ENCODE measurements at regions not wholly inside any gene's neighbourhood (a gene's known extent, or its start where the extent isn't known, plus 50 kb on each side); places are given as distances from the start of the nearest gene placed in this dataset.

DNA sequence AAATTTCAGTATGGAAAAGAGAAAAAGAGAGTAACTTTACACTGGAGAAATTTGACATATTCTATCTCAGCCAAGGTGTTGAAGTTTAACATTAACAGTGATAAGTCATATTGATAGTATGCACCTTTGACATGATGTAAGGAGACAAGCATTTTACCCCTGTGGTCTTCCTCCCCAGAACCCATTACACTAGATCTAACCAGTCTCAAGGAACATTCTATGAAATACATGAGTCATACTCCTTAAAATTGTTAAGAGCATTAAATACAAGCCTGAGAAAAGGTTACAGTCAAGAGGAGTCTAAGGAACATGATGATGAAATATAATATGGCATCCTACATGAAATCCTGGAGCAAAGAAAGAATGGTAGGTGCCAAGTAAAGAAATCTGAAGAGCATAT lies 1151.3 kb upstream of the IGFBP7 start:
- TF ChIP-seq, protein P1, sequence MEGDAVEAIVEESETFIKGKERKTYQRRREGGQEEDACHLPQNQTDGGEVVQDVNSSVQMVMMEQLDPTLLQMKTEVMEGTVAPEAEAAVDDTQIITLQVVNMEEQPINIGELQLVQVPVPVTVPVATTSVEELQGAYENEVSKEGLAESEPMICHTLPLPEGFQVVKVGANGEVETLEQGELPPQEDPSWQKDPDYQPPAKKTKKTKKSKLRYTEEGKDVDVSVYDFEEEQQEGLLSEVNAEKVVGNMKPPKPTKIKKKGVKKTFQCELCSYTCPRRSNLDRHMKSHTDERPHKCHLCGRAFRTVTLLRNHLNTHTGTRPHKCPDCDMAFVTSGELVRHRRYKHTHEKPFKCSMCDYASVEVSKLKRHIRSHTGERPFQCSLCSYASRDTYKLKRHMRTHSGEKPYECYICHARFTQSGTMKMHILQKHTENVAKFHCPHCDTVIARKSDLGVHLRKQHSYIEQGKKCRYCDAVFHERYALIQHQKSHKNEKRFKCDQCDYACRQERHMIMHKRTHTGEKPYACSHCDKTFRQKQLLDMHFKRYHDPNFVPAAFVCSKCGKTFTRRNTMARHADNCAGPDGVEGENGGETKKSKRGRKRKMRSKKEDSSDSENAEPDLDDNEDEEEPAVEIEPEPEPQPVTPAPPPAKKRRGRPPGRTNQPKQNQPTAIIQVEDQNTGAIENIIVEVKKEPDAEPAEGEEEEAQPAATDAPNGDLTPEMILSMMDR (conservative IDR thresholded peaks at IDR 0.05): no peak
- H3K36me3 Mint-ChIP-seq (ENCODE audit: low read depth): no peaks in the 10 kb centered on the region
- no peak overlapping the region for H3K4me3 Mint-ChIP-seq
- H3K27ac Mint-ChIP-seq (ENCODE audit: unreplicated experiment): no peak overlapping the region
- no peaks in the 10 kb centered on the region for H3K27me3 Mint-ChIP-seq (ENCODE audit: low read depth)
- H3K9me3 Mint-ChIP-seq: peaks cover 3% of the 10 kb centered on the region
- DNase-seq (ENCODE audit: low read depth, low spot score): no peak
- H3K4me1 Mint-ChIP-seq: no peaks in the 10 kb centered on the region

DNA sequence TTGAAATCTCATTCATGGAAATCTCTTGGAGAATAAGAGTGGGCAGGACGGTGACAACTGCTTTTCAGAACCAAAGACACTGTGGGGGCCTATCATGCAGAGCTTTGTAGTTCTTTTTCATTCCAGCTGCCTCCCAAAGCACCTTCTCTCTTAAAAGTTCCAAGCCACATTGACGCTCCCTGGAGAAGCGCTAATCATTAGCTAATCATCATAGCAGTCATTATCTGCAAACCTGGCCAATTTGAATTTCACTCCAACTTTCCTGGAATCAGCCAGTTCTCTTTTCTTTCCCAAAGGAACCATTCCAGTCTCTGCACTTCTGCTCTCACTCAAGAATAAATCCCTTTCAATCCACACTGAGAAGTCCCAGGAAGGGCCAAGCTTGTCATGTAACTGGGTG lies 1144.1 kb upstream of the IGFBP7 start:
- peaks cover 5% of the 10 kb centered on the region for H3K4me1 Mint-ChIP-seq
- no peak overlapping the region for H3K27ac Mint-ChIP-seq (ENCODE audit: unreplicated experiment)
- no peaks in the 10 kb centered on the region for H3K36me3 Mint-ChIP-seq (ENCODE audit: low read depth)
- no peak overlapping the region for H3K4me3 Mint-ChIP-seq
- H3K27me3 Mint-ChIP-seq (ENCODE audit: low read depth): no peaks in the 10 kb centered on the region
- DNase-seq (ENCODE audit: low read depth, low spot score): no peak
- peaks cover 1% of the 10 kb centered on the region for H3K9me3 Mint-ChIP-seq
- TF ChIP-seq, protein P1 (conservative IDR thresholded peaks at IDR 0.05): no peak

GRCh38 chr4:58252656-58253055 lies 1142.5 kb upstream of the IGFBP7 start:
- DNase-seq (ENCODE audit: low read depth, low spot score): no peak
- Mint-ChIP-seq H3K4me1 (peaks cover 5% of the 10 kb centered on the region), H3K27me3 (ENCODE audit: low read depth) (no peaks in the 10 kb centered on the region), H3K27ac (ENCODE audit: unreplicated experiment) (no peak overlapping the region), H3K4me3 (no peak overlapping the region), H3K9me3 (no peaks in the 10 kb centered on the region), H3K36me3 (ENCODE audit: low read depth) (no peaks in the 10 kb centered on the region)
- TF ChIP-seq, protein P1 (conservative IDR thresholded peaks at IDR 0.05): no peak

DNA sequence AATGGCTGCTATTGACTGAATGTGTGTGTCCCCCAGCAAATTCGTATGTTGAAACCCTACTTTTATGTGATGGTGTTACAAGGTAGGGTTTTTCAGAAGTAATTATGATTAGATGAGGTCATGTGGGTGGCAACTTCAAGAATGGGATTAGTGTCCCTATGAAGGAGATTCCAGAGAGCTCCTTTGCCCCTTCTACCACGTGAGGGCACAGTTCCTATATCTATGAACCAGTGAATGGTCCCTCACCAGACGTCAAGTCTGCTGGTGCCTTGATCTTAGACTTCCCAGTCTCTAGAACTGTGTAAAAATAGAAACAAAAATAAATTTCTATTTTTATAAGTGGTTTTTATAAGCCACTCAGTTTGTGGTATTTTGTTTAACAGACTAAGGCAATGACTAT lies 1137.6 kb upstream of the IGFBP7 start:
- no peaks in the 10 kb centered on the region for H3K36me3 Mint-ChIP-seq (ENCODE audit: low read depth)
- no peaks in the 10 kb centered on the region for H3K27me3 Mint-ChIP-seq (ENCODE audit: low read depth)
- H3K4me3 Mint-ChIP-seq: no peak overlapping the region
- H3K27ac Mint-ChIP-seq (ENCODE audit: unreplicated experiment): no peak overlapping the region
- TF ChIP-seq, protein P1 (conservative IDR thresholded peaks at IDR 0.05): no peak
- H3K4me1 Mint-ChIP-seq: no peaks in the 10 kb centered on the region
- H3K9me3 Mint-ChIP-seq: peaks cover 3% of the 10 kb centered on the region
- no peak for DNase-seq (ENCODE audit: low read depth, low spot score)

DNA sequence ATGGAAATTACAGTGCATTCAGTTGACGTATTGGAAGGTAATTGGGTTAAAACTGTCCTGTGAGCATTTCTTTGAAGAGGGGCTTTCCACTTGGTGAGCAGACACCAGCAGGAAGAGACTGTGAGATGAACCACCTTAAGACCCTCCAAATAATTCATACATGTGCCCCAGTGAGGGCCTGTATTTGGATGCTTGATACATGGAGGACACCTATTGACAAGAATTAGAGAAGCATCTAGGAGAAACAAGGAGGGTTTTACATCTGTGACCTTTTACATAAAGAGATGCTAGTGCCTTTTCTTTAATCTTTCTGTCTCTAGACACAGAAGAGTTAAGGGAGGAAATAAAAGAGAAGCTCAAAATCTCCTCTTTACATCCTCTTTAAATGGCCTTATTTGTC lies 1115.3 kb upstream of the IGFBP7 start:
- Mint-ChIP-seq H3K27me3 (ENCODE audit: low read depth) (no peaks in the 10 kb centered on the region), H3K27ac (ENCODE audit: unreplicated experiment) (no peak overlapping the region), H3K36me3 (ENCODE audit: low read depth) (no peaks in the 10 kb centered on the region), H3K4me3 (no peak overlapping the region), H3K9me3 (peaks cover 5% of the 10 kb centered on the region), H3K4me1 (peaks cover 4% of the 10 kb centered on the region)
- TF ChIP-seq, protein P1 (conservative IDR thresholded peaks at IDR 0.05): no peak
- no peak for DNase-seq (ENCODE audit: low read depth, low spot score)

DNA sequence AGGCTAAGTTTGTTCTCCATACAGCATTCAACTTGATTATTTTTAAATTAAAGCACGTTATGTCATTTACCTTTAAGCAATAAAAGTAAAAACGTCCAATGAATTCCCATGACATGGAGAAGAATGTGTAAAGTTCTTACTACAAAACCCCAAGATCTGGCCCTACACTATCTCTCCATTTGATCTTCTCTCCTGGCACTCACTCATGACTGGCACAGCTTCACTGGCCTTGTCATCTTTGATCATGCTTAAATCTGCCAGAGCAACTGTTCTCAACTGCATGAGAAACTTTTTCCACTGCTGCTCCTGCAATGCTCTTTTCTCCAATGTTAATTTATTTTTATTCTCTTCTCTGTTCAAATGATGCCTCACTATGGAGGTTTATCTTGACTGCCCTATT lies 1109.0 kb upstream of the IGFBP7 start:
- H3K4me1 Mint-ChIP-seq: peaks cover 4% of the 10 kb centered on the region
- H3K4me3 Mint-ChIP-seq: no peak overlapping the region
- TF ChIP-seq, protein P1 (conservative IDR thresholded peaks at IDR 0.05): no peak
- peaks cover 7% of the 10 kb centered on the region for H3K9me3 Mint-ChIP-seq
- no peak for DNase-seq (ENCODE audit: low read depth, low spot score)
- no peak overlapping the region for H3K27ac Mint-ChIP-seq (ENCODE audit: unreplicated experiment)
- no peaks in the 10 kb centered on the region for H3K36me3 Mint-ChIP-seq (ENCODE audit: low read depth)
- H3K27me3 Mint-ChIP-seq (ENCODE audit: low read depth): no peaks in the 10 kb centered on the region

All from neural crest cell (in vitro differentiated cells).